Activated B cell treated with CpG ODN at 0.5 μM for 24 hours (primary cell): ENCODE measurements at regions not wholly inside any gene's neighbourhood (a gene's known extent, or its start where the extent isn't known, plus 50 kb on each side); places are given as distances from the start of the nearest gene placed in this dataset.

ENCODE experiments used
- ATAC-seq: fragments of 200-7000 bp; cut with Tn5 transposase; one replicate; pipeline ENCODE4 v1.10.0; 2021; ENCODE audit warnings: low read depth, mild to moderate bottlenecking, moderate library complexity
- CTCF ChIA-PET: fragments of 350-600 bp; sonication (Branson Sonifier 250); formaldehyde crosslinking; loops from one replicate; lab custom pipeline; 2021; ENCODE audit warnings: antibody characterized with exemption; lab: Charles Lee
- POLR2A ChIA-PET: fragments of 350-600 bp; sonication (Branson Sonifier 250); formaldehyde crosslinking; loops from one replicate; lab custom pipeline; 2021; ENCODE audit warnings: antibody characterized with exemption; lab: Charles Lee
- DNase-seq: peaks from one replicate; pipeline ENCODE4 v3.0.0; 2022
- H3K27ac Mint-ChIP-seq: one replicate; pipeline ENCODE4 v1.8.0; 2020; ENCODE audit warnings: mixed read lengths
- H3K27me3 Mint-ChIP-seq: one replicate; pipeline ENCODE4 v1.8.0; 2021; ENCODE audit warnings: mixed read lengths
- H3K36me3 Mint-ChIP-seq: one replicate; pipeline ENCODE4 v1.8.0; 2021; ENCODE audit warnings: low read depth, mixed read lengths
- H3K4me1 Mint-ChIP-seq: one replicate; pipeline ENCODE4 v1.8.0; 2021; ENCODE audit warnings: mixed read lengths
- H3K4me3 Mint-ChIP-seq: one replicate; pipeline ENCODE4 v1.8.0; 2020; ENCODE audit warnings: mild to moderate bottlenecking, mixed read lengths
- H3K9me3 Mint-ChIP-seq: one replicate; pipeline ENCODE4 v1.8.0; 2020; ENCODE audit warnings: mixed read lengths
- CTCF ChIP-seq: fragments of 200-600 bp; IDR thresholded peaks from one replicate; pipeline ENCODE4 v1.8.0; 2022; ENCODE audit warnings: antibody characterized with exemption, mild to moderate bottlenecking
- intact Hi-C: fragments of 100-400 bp; cut with micrococcal nuclease; formaldehyde crosslinking; loops from one replicate; pipeline ENCODE4 v1.15.1; 2024

GRCh38 chr14:26334288-26334687, 263.5 kb downstream of the NOVA1 start:
- Mint-ChIP-seq H3K9me3 (peaks cover 2% of the 10 kb centered on the region), H3K27me3 (no peaks in the 10 kb centered on the region), H3K4me1 (no peaks in the 10 kb centered on the region), H3K4me3 (no peak overlapping the region), H3K27ac (no peak overlapping the region), H3K36me3 (no peaks in the 10 kb centered on the region)
- no peak for TF ChIP-seq CTCF
- CTCF ChIA-PET = no interaction called here
- intact Hi-C loops = no loop called here
- POLR2A ChIA-PET = no interaction called here
- DNase-seq (no peak), ATAC-seq (no peak)

- DNase-seq = no peak
- Mint-ChIP-seq H3K27me3 (no peaks in the 10 kb centered on the region), H3K36me3 (no peaks in the 10 kb centered on the region), H3K4me1 (no peaks in the 10 kb centered on the region), H3K9me3 (peaks cover 2% of the 10 kb centered on the region), H3K4me3 (no peak overlapping the region), H3K27ac (no peak overlapping the region)
- TF ChIP-seq CTCF = no peak
- ChIA-PET CTCF (no interaction called here), POLR2A (no interaction called here)
- ATAC-seq = no peak
- intact Hi-C loops = no loop called here
These were observed 264.9 kb downstream of the NOVA1 start for GRCh38 chr14:26332966-26333365.

GRCh38 chr14:26330982-26331381, 266.9 kb downstream of the NOVA1 start:
- Mint-ChIP-seq H3K36me3 (no peaks in the 10 kb centered on the region), H3K27me3 (no peaks in the 10 kb centered on the region), H3K4me3 (no peak overlapping the region), H3K9me3 (peaks cover 2% of the 10 kb centered on the region), H3K27ac (no peak overlapping the region), H3K4me1 (no peaks in the 10 kb centered on the region)
- intact Hi-C loops = no loop called here
- DNase-seq (no peak), ATAC-seq (no peak)
- TF ChIP-seq CTCF = no peak
- POLR2A ChIA-PET = no interaction called here
- CTCF ChIA-PET = no interaction called here

GRCh38 chr14:26328791-26329190, 269.0 kb downstream of the NOVA1 start:
- H3K9me3 Mint-ChIP-seq = peaks cover 2% of the 10 kb centered on the region
- no peak for ATAC-seq
- H3K36me3 Mint-ChIP-seq = no peaks in the 10 kb centered on the region

GRCh38 chr14:26323869-26324268, 274.0 kb downstream of the NOVA1 start:
- Mint-ChIP-seq H3K9me3 (no peaks in the 10 kb centered on the region), H3K27me3 (no peaks in the 10 kb centered on the region), H3K36me3 (no peaks in the 10 kb centered on the region), H3K4me1 (no peaks in the 10 kb centered on the region), H3K27ac (no peak overlapping the region), H3K4me3 (no peak overlapping the region)
- DNase-seq (no peak), ATAC-seq (no peak)
- ChIA-PET POLR2A (no interaction called here), CTCF (no interaction called here)
- TF ChIP-seq CTCF = no peak
- intact Hi-C loops = no loop called here

More at GRCh38 chr14:26328791-26329190, 269.0 kb downstream of the NOVA1 start:
- Mint-ChIP-seq H3K27ac (no peak overlapping the region), H3K4me3 (no peak overlapping the region), H3K4me1 (no peaks in the 10 kb centered on the region), H3K27me3 (no peaks in the 10 kb centered on the region)
- ChIA-PET CTCF (no interaction called here), POLR2A (no interaction called here)
- DNase-seq = no peak
- no peak for TF ChIP-seq CTCF
- intact Hi-C loops = no loop called here
